HG03442 (cell line): ENCODE measurements at regions not wholly inside any gene's neighbourhood (a gene's known extent, or its start where the extent isn't known, plus 50 kb on each side); places are given as distances from the start of the nearest gene placed in this dataset.

Source experiments
- ATAC-seq: cut with Tn5 transposase; IDR thresholded peaks from one replicate; pipeline ENCODE4 v1.9.1; 2021; ENCODE audit warnings: mild to moderate bottlenecking, moderate library complexity; ENCODE audit not compliant: unreplicated experiment

DNA sequence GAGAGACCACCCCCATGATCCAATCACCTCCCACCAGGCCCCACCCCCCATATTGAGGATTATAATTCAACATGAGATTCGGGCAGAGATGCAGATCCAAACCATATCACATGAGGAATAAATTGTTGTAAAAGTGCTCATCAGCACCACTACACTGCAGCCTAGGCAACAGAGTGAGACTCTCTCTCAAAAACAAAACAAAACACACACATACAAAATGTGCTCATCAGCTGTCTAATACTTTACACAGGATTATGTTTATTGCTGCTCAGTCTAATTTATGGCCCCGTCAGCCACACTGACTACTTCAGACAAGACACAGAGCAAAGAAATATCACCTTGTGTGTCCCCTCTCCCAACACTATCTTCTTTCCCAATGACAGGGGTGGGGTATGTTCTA is 72.9 kb upstream of the PPM1J start:
- no peak for ATAC-seq

DNA sequence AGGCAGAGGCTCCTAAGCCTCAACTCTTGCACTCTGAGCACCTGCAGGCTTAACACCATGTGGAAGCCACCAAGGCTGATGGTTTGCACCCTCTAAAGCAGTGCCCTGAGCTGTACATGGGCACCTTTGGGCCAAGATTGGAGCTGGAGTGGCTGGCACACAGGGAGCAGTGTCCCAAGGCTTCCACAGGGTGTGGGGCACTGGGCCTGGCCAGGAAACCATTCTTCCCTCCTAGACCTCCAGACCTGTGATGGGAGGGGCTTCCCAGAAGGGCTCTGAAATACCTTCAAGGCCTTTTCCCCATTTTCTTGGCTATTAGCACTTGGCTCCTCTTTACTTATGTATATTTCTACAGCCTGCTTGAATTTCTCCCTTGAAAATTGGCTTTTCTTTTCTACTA is 67.9 kb upstream of the PPM1J start:
- no peak for ATAC-seq

DNA sequence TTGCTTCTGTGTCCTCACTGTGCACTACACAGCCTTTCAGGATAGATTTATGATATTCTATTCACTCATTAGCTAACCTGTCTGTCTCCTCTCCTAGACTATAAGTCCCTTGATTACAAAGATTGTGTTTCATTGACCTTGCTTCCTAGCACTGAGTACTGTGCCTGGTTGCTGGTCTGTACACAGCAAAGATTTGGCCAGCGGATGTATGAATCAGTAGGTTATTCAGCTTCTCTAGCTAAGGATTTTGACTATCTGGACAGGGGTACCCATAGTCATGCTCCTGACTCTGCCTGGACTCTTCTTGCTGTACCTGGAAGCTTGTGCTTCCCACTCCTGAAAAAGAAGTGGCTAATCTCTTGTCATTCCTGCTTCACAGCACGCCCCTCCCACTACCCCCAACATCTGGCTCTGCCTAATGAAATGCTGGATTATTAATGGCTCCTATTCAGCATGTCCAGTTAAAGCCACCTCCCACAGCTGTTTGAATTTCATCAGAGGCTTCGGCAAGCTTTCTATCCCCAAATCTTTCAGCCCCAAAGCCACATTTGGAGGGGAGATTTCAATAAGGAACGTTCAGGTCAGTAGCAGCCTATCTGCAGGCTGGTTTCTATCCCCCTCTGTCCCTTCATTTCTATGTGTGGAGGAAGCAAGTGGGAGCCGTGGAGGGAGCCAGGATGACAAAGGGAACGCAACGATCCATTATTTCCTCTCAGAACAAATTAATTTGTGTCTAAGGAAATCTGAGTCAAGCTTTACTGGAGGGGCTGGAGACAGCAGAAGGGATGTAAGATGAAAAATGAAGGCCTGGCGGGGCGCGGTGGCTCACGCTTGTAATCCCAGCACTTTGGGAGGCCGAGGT is 64.8 kb upstream of the PPM1J start:
- no peak for ATAC-seq

DNA sequence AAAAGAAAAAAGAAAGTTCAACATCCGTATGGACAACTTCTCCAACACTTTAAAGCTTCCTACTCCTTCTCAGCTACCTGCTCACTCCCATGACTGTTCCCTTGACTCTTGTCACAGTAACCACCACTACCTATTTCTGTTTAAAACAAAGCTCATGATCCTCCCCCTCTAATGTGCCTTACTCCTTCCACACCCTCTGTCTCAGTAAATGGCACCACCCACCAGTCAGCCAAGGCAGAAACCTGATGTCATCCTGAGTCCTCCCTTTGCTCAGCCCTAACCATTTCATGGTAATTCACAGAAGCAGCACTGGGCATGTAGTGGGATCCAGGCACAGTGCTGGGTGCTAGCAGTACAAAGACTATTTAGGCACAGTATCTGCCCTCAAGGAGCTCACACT is 63.0 kb upstream of the PPM1J start:
- ATAC-seq, result no peak

DNA sequence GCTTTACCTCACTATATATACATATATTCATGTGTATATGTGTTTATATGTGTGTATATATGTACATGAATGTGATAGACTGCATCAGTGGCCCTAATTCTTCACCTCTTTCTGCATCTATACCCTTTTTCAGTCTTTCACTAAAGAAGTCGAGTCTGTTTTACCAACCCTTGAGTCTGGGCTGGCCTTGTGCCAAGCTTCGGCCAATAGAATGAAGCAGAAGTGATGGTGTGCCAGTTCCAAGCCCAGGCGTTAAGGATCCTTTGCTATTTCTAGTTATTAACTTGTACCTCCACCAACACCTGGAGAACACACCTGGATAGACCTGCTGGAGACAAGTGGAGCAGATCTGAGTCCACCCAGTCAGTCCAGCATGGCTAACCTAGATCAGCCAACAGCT is 61.6 kb upstream of the PPM1J start:
- ATAC-seq, result no peak

DNA sequence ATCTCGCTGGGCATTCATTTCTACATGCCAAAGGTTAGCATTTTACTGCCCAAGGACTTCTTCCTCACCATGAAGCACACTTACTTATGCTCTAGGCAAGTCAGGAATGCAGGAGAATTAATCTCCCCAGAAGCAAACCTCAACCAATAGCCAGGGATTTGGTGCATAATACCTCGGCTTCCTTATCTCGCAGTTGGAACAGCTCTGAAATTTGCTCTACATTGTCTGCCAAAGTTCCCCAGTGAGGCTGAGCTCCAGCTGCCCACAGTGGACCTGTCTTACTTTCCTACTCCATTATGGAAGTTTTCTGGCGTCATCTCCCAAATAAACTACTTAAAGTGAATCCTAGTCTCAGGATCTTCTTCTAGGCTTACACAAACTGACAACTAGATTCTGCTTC is 57.6 kb upstream of the PPM1J start:
- ATAC-seq, result no peak

DNA sequence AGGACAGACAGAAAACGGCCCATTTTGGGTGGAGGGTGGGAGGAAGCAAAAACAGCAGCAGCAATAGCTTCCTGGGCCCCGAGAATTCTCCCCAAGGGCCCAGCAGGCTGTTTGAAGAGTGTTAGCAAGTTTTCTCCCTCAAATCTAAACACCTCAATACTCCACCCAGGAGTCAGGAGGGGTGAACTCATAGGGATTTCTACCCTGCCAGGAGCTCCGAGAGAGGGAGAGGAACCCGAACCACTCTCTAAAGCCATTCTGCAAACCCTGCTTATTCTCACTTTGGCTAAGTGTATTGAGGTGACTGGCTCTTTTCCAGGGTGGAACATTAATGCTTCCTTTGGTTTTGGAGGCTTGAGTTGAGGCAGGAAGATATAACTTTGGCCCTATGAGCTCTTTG is 55.6 kb upstream of the PPM1J start:
- ATAC-seq, result no peak

DNA sequence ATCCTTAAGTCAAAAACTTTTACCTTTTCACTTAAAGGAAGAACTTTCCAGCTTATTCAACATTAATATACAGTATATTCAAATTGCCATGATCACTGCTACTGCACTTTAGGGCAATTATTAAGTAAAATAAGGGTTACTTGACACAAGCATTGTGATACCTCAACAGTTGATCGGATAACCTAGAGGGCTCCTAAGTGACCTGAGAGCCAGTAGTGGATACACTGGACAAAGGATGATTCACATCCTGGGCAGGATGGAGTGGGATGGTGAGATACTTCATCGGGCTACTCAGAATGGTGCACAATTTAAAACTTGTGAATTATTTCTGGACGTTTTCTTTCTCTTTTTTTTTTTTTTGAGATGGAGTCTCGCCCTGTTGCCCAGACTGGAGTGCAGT is 54.5 kb upstream of the PPM1J start:
- ATAC-seq, result no peak

DNA sequence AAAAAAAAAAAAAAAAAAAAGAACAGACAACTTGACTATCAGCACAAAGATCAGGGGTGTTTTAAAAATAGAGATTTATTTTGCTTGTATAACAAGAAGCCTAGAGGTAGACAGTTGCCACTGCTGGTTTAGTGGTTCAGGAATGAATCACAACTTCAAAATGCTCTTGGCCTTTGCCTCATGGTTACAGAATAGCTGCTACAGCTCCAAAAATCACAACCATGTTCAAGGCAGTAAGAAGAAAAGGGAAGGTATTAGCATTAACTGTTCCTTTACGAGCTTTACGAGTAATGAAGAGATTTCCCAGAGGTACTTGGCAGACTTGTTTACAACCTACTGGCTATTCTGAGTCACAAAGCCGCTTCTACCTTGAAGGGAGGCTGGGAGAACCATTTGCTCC is 52.5 kb upstream of the PPM1J start:
- ATAC-seq, result no peak
